M059J (cell line): ENCODE measurements at regions not wholly inside any gene's neighbourhood (a gene's known extent, or its start where the extent isn't known, plus 50 kb on each side); places are given as distances from the start of the nearest gene placed in this dataset.
"Not testable (repeated sequence)": the region's sequence is repeated elsewhere in the genome, so short reads cannot be mapped to it uniquely, and the experiment has no call there.

ENCODE experiments used
- DNase-seq: peaks from one replicate; pipeline ENCODE4 v3.0.0-alpha.2; 2012; ENCODE audit warnings: low read depth

GRCh38 chr2:145548479-145548878 is 1028.6 kb upstream of the ZEB2 start:
- no peak for DNase-seq

DNA sequence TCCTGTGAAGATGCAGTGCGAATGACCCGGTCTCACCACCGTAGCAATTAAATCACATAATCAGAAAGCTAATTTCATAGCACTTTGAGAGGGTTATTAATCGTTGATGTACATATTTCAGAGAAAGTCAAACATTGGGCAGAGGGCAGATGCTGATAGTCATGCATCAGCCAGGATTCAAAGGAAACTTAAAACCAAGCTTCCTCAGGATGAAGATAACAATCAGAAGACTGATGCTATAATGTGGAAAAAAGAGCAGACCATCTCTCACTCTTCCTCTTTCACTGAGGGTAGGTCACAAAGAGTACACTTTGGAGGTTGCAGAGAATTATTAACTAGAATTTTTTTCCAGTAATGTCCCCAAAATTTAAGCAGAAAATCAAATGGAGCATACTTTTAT is 1027.7 kb upstream of the ZEB2 start:
- DNase-seq, result no peak

DNA sequence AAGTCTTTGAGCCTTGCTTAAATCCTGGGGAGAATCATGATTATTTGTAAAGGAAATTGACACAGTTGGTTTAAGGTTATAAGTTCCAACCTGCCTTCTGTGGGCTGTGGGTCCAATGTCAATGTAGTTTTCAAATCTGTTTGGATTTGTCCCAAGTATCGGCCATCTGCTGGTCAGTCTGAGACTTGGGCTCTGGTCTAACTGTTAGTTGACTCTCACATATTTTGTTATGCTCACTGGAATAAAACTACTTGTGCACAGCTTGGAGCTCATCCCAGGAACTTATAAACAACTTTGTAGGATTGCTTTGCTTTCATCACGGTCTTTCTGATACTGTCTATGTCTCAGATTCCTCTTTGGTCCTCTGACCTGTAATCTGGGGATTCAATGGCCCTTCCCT is 1026.2 kb upstream of the ZEB2 start:
- no peak for DNase-seq

GRCh38 chr2:145543856-145544255 is 1023.9 kb upstream of the ZEB2 start:
- no peak for DNase-seq

DNA sequence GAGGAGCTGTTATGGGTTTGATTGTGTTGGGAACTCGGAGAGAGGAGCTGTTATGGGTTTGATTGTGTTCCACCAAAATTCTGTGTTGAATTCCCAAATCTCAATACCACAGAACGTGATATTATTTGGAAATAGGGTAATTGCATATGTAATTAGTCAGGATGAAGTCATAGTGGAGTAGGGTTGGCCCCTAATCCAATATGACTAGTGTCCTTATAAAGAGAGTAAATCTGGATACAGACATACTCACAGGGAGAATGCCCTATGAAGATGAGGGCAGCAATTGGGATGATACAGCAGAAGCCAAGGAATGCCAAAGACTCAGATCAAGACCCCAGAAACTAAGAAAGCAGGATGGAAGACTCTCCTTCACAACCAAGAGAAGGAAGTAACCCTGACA is 1023.2 kb upstream of the ZEB2 start:
- DNase-seq, result no peak

GRCh38 chr2:145541028-145541427 is 1021.1 kb upstream of the ZEB2 start:
- no peak for DNase-seq

DNA sequence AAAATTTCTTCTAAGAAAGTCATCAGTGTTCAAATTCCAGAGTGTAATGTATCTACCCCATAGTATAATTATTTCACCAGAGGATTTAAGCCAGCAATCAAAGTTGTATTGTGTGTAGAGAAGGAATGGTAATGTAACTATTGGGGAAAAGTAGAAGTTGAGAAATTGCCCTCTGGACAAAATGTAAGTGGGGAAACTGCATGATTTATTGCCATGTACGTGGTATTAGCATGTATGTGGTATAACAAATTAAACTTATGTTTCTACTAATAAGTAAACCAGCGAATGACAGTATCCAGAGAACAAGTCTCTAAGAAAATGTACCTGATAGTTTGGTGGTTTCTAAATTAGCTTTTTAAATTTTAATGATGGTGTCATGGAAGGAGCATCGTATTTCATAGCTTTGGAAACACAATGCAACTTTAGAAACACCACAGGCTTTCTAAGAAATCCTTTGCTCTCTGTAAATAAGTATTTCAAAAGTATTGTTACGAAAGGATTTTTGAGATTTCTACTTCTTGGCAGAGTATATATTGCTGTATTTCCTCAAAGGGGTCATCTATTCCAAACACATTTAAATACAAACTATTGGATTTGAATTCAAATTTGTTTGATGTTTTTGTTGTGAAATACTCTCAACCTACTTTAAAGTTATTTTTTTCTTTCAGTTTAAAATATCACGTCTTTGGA is 1018.9 kb upstream of the ZEB2 start:
- DNase-seq, result no peak

DNA sequence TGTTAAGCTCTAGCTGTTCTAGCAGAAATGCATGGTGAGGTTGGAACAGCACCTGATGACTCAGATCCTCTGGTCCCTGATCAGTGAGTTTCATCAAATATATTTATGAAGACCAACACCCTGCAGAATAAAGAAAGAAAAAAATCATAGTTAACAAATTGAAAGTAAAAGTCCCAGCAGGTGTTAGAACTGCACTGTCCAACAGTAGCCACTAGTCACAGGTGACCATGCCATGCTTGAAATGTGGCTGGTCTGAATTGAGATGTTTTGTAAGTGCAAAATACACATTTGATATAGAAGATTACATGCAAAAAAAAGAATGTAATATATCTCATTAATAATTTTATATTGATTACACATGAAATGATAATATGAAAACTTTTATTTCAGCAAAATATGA is 1010.7 kb upstream of the ZEB2 start:
- DNase-seq, result peak; percentile 7

DNA sequence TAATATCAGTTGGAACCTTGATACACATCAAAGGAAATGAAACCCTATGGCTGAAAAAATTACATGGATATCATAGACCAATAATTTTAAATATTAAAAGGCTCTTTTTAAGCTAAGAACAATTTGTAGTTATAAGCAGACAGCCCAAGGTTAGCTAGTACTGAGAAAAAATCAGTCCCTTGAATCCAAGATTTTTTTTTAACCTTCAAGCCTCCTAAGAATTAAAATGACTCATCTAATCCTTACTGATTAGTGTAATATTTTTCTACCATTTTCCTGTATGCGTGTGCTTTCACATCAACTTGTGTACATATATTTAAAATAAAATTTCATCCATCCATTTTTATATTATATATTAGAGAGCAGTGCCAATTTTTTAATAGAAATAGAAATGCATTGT is 1004.9 kb upstream of the ZEB2 start:
- DNase-seq, result no peak

GRCh38 chr2:145524303-145524702 is 1004.4 kb upstream of the ZEB2 start:
- DNase-seq, result no peak

GRCh38 chr2:145519254-145519653 is 999.3 kb upstream of the ZEB2 start:
- not testable (repeated sequence) for DNase-seq

DNA sequence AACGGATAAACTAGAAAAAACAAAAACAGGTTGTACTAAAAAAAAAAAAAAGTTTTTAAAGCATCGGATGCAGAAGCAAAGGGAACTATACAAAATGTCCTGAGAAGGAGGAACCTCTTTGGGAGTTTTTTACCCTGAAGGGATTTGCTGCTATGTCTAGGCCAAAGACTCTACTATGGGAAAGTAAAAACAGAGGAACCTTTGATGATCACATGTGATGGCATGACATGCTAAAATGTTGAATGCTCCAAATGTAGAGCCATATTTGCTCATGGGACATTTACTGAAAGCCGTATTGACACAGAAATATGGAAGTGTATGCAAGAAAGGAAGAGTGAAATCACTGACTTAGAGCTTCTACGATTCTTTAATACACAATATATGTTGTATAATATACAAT is 992.0 kb upstream of the ZEB2 start:
- DNase-seq, result no peak

DNA sequence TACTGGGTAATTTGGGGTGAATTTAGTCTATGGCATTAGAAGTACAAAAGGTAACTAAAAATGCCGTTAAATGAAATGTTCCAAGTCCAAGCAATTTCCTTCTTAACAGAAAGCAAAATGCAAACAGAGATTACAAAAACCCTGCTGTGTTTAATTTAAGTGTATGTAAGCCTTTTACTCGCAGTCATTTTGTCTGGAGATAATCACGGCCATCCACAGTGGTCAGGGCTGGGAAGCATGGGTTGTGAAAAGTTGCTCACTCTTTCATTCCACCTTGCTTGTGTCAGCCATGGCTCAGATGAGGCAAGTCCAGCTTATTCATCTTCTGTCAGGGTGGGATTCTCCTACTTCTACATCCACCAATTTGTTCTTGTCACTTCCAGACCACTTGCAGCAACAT is 983.6 kb upstream of the ZEB2 start:
- DNase-seq, result no peak

DNA sequence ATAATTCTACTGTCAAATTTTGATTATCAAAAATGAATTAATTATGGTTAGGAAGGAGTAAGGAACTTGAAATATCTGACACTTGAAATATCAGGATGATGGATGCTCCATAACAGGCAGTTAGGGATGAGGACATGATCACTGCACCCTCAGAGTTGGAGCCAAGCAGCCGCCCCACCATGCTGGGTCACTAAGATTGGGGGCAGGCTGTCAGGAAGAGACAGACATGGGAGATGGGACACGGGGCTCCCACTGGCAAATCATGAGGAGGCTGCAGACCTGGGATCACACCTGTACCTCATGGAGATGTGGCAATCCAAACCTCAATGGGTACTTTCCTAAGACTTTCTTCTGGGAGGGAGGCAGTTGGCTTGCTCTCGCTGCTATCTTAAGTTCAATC is 982.0 kb upstream of the ZEB2 start:
- DNase-seq, result no peak

GRCh38 chr2:145495590-145495989 is 975.7 kb upstream of the ZEB2 start:
- no peak for DNase-seq

GRCh38 chr2:145494441-145494840 is 974.5 kb upstream of the ZEB2 start:
- no peak for DNase-seq

- no peak for DNase-seq
Measured at GRCh38 chr2:145488571-145488970, 968.7 kb upstream of the ZEB2 start.

DNA sequence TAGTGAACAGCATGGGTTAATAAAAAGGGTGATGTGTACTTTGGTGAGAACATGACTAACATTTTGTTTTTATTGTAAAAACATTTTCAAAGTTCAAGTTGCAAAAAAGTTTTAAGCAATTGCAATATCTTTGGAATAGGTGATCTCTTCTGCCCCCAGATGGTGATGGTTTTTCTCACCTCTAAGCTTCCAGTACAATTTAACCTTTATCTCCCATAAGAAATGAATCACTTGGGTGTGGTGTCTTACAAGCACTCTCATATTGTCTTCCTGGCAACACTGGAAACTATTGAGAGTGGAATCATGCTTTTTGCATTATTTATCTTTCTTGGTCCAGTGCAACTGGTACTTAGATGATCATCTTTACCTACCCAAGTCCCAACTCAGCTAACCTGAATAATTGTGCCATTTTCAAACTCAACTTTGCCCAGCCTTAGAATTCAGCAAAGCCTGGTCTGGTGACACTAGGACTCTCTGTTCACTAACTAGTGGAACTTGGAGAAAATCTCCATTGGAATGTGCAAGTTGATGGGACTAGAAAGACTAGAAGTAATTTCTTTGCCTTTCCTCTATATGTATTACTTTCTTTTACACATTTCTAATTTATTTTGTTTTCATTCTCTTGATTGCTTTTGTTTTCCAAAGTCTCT is 964.7 kb upstream of the ZEB2 start:
- peak; percentile 63 for DNase-seq

DNA sequence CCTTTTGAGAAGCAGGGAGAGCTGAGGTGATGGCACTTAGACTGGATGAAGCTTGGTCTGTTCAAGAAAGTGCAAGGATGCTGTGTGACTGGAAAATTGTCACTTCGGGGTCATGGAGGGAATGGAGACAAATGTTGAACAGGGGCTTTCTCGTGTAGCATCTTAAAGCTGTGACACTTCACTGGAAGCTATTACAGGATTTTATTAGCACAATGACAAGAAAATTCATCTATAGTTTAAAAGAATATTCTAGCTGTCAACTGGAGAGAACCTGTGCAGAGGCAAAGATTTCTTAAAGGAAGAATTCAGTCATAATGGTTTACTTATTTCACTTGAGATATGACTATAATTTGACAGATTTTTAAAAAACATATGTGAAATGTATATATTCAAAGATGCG is 963.9 kb upstream of the ZEB2 start:
- no peak for DNase-seq

GRCh38 chr2:145481334-145481922 is 961.5 kb upstream of the ZEB2 start:
- DNase-seq, result no peak

- no peak for DNase-seq
Measured at GRCh38 chr2:145464866-145465265, 944.9 kb upstream of the ZEB2 start.

- DNase-seq, result peak; percentile 52
Measured at GRCh38 chr2:145460112-145460511, 940.2 kb upstream of the ZEB2 start.

DNA sequence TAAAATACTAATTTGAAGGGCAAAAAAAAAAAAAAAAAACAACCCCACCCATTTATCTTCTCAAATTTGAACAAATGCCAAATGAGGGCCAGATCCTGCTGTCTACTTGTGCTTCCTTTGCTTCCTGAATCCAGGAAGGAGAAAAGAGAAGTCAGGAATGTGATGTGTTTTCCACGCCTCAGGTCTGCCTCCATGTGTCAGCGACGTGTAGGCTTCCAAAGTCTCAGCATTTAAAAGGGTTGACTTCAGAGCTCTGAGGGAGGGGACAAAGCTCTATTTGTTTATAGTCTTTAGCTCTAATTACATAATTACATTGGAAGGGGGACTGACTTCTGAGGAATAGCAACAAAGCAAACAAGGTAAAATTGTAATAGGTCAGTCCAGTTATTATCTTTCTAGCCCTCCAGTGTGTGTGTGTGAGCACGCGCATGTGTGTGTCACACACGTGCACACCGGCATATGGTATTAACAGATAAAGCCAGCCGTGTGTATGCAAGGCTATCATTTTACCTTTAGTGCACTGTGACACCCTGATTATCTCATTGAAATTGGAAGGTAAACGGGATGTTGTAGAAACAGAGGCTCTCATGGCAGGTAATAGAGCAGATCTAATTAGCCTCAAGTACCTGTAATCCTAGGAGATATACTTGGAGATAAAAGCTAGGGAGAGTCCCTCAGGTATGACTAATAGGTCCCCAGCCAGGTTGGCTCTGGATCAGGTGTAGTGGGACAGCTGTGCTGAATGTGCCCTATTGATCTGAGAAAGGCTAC is 911.4 kb upstream of the ZEB2 start:
- DNase-seq, result no peak
